ENCODE measurements at regions not wholly inside any gene's neighbourhood (a gene's known extent, or its start where the extent isn't known, plus 50 kb on each side); places are given as distances from the start of the nearest gene placed in this dataset.

GRCh38 chr9:33714989-33715388 lies 80.4 kb upstream of the PRSS3 start:
- no peaks in the 10 kb centered on the region for H3K36me3 ChIP-seq (ENCODE audit: insufficient read depth)
- no peaks in the 10 kb centered on the region for H3K27me3 ChIP-seq (ENCODE audit: insufficient read depth, low read depth)
- H3K27ac ChIP-seq = no peak overlapping the region
- no peak overlapping the region for H3K4me3 ChIP-seq (IDR thresholded peaks at IDR 0.05; ENCODE audit: insufficient read depth, low read depth, low read length)
- peaks cover 4% of the 10 kb centered on the region for H3K4me1 ChIP-seq (ENCODE audit: low read depth, poor library complexity, severe bottlenecking)
- TF ChIP-seq CTCF (conservative IDR thresholded peaks at IDR 0.05; ENCODE audit: low read depth, low read length) = no peak
- no peak overlapping the region for H3K4me2 ChIP-seq
- H4K20me1 ChIP-seq (ENCODE audit: insufficient read depth) = no peaks in the 10 kb centered on the region
- H2AFZ ChIP-seq (ENCODE audit: low read depth) = no peak overlapping the region
- H3K79me2 ChIP-seq (ENCODE audit: insufficient read depth, low read depth) = no peaks in the 10 kb centered on the region
- H3K9ac ChIP-seq = no peak overlapping the region

- Histone ChIP-seq H4K20me1 (ENCODE audit: insufficient read depth) (no peaks in the 10 kb centered on the region), H3K4me3 (IDR thresholded peaks at IDR 0.05; ENCODE audit: insufficient read depth, low read depth, low read length) (no peak overlapping the region), H3K27me3 (ENCODE audit: insufficient read depth, low read depth) (no peaks in the 10 kb centered on the region), H3K79me2 (ENCODE audit: insufficient read depth, low read depth) (no peaks in the 10 kb centered on the region), H2AFZ (ENCODE audit: low read depth) (no peak overlapping the region), H3K4me1 (ENCODE audit: low read depth, poor library complexity, severe bottlenecking) (peaks cover 7% of the 10 kb centered on the region), H3K27ac (no peak overlapping the region), H3K4me2 (no peak overlapping the region), H3K36me3 (ENCODE audit: insufficient read depth) (no peaks in the 10 kb centered on the region), H3K9ac (no peak overlapping the region)
- TF ChIP-seq CTCF (conservative IDR thresholded peaks at IDR 0.05; ENCODE audit: low read depth, low read length) = no peak
These were observed 76.4 kb upstream of the PRSS3 start for GRCh38 chr9:33718987-33719386.

- peak overlapping the region; percentile 36; the same call in 1 of the 2 replicates for H2AFZ ChIP-seq (ENCODE audit: low read depth)
These were observed 75.6 kb upstream of the PRSS3 start for GRCh38 chr9:33719581-33720374.

GRCh38 chr9:33721674-33722358 lies 73.5 kb upstream of the PRSS3 start:
- Histone ChIP-seq H3K4me1 (ENCODE audit: low read depth, poor library complexity, severe bottlenecking) (peaks cover 7% of the 10 kb centered on the region), H2AFZ (ENCODE audit: low read depth) (peak overlapping the region; percentile 89), H3K27ac (no peak overlapping the region), H4K20me1 (ENCODE audit: insufficient read depth) (no peaks in the 10 kb centered on the region), H3K4me2 (no peak overlapping the region), H3K9ac (no peak overlapping the region), H3K4me3 (IDR thresholded peaks at IDR 0.05; ENCODE audit: insufficient read depth, low read depth, low read length) (no peak overlapping the region), H3K36me3 (ENCODE audit: insufficient read depth) (no peaks in the 10 kb centered on the region), H3K27me3 (ENCODE audit: insufficient read depth, low read depth) (no peaks in the 10 kb centered on the region), H3K79me2 (ENCODE audit: insufficient read depth, low read depth) (no peaks in the 10 kb centered on the region)
- peak; percentile 95 for TF ChIP-seq CTCF (conservative IDR thresholded peaks at IDR 0.05; ENCODE audit: low read depth, low read length)

More at GRCh38 chr9:33719581-33720374, 75.6 kb upstream of the PRSS3 start:
- peak; percentile 63 for TF ChIP-seq CTCF (conservative IDR thresholded peaks at IDR 0.05; ENCODE audit: low read depth, low read length)
- H3K79me2 ChIP-seq (ENCODE audit: insufficient read depth, low read depth) = no peaks in the 10 kb centered on the region
- no peaks in the 10 kb centered on the region for H4K20me1 ChIP-seq (ENCODE audit: insufficient read depth)
- no peaks in the 10 kb centered on the region for H3K36me3 ChIP-seq (ENCODE audit: insufficient read depth)
- H3K27me3 ChIP-seq (ENCODE audit: insufficient read depth, low read depth) = no peaks in the 10 kb centered on the region
- H3K4me2 ChIP-seq = no peak overlapping the region
- H3K27ac ChIP-seq = no peak overlapping the region
- H3K4me1 ChIP-seq (ENCODE audit: low read depth, poor library complexity, severe bottlenecking) = peaks cover 7% of the 10 kb centered on the region
- no peak overlapping the region for H3K9ac ChIP-seq
- H3K4me3 ChIP-seq (IDR thresholded peaks at IDR 0.05; ENCODE audit: insufficient read depth, low read depth, low read length) = no peak overlapping the region

Measured in KMS-11 (cell line).